Liver (tissue), 7 donors: ENCODE measurements at regions not wholly inside any gene's neighbourhood (a gene's known extent, or its start where the extent isn't known, plus 50 kb on each side); places are given as distances from the start of the nearest gene placed in this dataset.
A peak's percentile ranks its signal among the peaks of the same experiment; 100 is the strongest.

Experiments used
- DNase-seq: peaks from one replicate; pipeline ENCODE4 v3.0.0-alpha.2; 2017; ENCODE audit warnings: low spot score
- H3K27ac ChIP-seq, 2 donors: one replicate each; pipeline ENCODE4 v1.7.0; 2013; ENCODE audit warnings: inconsistent platforms in 2 of 2, low read length in 2 of 2, control low read depth in 1 of 2, low read depth in 1 of 2, mild to moderate bottlenecking in 1 of 2
- H3K27me3 ChIP-seq, 4 donors: one replicate each; pipeline versions ENCODE4 v1.6.1 to v1.7.0; 2013; ENCODE audit warnings: low read length in 3 of 4, inconsistent platforms in 1 of 4, mild to moderate bottlenecking in 1 of 4, moderate library complexity in 1 of 4; ENCODE audit not compliant: control insufficient read depth in 4 of 4, insufficient read depth in 4 of 4
- H3K36me3 ChIP-seq, 4 donors: one replicate each; pipeline versions ENCODE4 v1.6.1 to v1.7.0; 2013; ENCODE audit warnings: low read length in 3 of 4, mild to moderate bottlenecking in 3 of 4, low read depth in 1 of 4, moderate library complexity in 1 of 4; ENCODE audit not compliant: control insufficient read depth in 4 of 4, insufficient read depth in 3 of 4
- H3K4me1 ChIP-seq, 4 donors: one replicate each; pipeline versions ENCODE4 v1.6.1 to v1.7.0; 2013; ENCODE audit warnings: low read length in 3 of 4, mild to moderate bottlenecking in 3 of 4, moderate library complexity in 1 of 4; ENCODE audit not compliant: control insufficient read depth in 4 of 4, insufficient read depth in 4 of 4
- H3K4me3 ChIP-seq, 3 donors: one replicate each; pipeline versions ENCODE4 v1.6.1 to v1.7.0; 2013; ENCODE audit warnings: low read length in 3 of 3, control low read depth in 1 of 3, low read depth in 1 of 3, mild to moderate bottlenecking in 1 of 3
- H3K9ac ChIP-seq, 2 donors: one replicate each; pipeline ENCODE4 v1.7.0; 2013; ENCODE audit warnings: low read length in 2 of 2, mild to moderate bottlenecking in 2 of 2, moderate library complexity in 2 of 2, control low read depth in 1 of 2, low read depth in 1 of 2
- H3K9me3 ChIP-seq, 4 donors: one replicate each; pipeline versions ENCODE4 v1.6.1 to v1.7.0; 2013; ENCODE audit warnings: low read length in 3 of 4; ENCODE audit not compliant: control insufficient read depth in 4 of 4
- EGR1 ChIP-seq, 2 donors: IDR thresholded peaks; 2 replicates each; pipeline ENCODE4 v1.6.1; 2016 to 2018; ENCODE audit warnings: antibody characterized with exemption in 2 of 2, low read depth in 2 of 2
- FOXA2 ChIP-seq: IDR thresholded peaks from 2 replicates; pipeline ENCODE4 v1.6.1; 2016; ENCODE audit warnings: antibody characterized with exemption
- GABPA ChIP-seq, 2 donors: IDR thresholded peaks in 1 of 2; conservative IDR thresholded peaks in 1 of 2; 2 replicates each; pipeline ENCODE4 v1.6.1; 2016; ENCODE audit warnings: antibody characterized with exemption in 2 of 2, mild to moderate bottlenecking in 1 of 2, moderate library complexity in 1 of 2
- HNF4A ChIP-seq, 2 donors: conservative IDR thresholded peaks; 2 replicates each; pipeline ENCODE4 v1.6.1; 2016; ENCODE audit warnings: antibody characterized with exemption in 2 of 2, mild to moderate bottlenecking in 2 of 2
- HNF4G ChIP-seq: IDR thresholded peaks from 2 replicates; pipeline ENCODE4 v1.6.1; 2016; ENCODE audit warnings: antibody characterized with exemption
- JUND ChIP-seq, 2 donors: IDR thresholded peaks; 2 replicates each; pipeline ENCODE4 v1.6.1; 2016; ENCODE audit warnings: antibody characterized with exemption in 2 of 2
- NR2F2 ChIP-seq: IDR thresholded peaks from 2 replicates; pipeline ENCODE4 v1.6.1; 2016; ENCODE audit warnings: antibody characterized with exemption
- RAD21 ChIP-seq, 2 donors: IDR thresholded peaks; 2 replicates each; pipeline ENCODE4 v1.6.1; 2016; ENCODE audit warnings: antibody characterized with exemption in 2 of 2, mild to moderate bottlenecking in 2 of 2
- RXRA ChIP-seq, 2 donors: IDR thresholded peaks; 2 replicates each; pipeline ENCODE4 v1.6.1; 2017 to 2018; ENCODE audit warnings: antibody characterized with exemption in 2 of 2, mild to moderate bottlenecking in 1 of 2
- SP1 ChIP-seq: IDR thresholded peaks from 2 replicates; pipeline ENCODE4 v1.6.1; 2018; ENCODE audit warnings: antibody characterized with exemption, mild to moderate bottlenecking
- YY1 ChIP-seq: IDR thresholded peaks from 2 replicates; pipeline ENCODE4 v1.6.1; 2016; ENCODE audit warnings: antibody characterized with exemption, mild to moderate bottlenecking
- WGBS: extraction: QIAGEN DNeasy Blood & Tissue Kit; methylation state at CpG from one replicate; pipeline ENCODE4 v1.1.7; 2013; 5-methylcytosine and 5-hydroxymethylcytosine counted together
- TF ChIP-seq, protein P1 (sequence below): IDR thresholded peaks from 2 replicates; pipeline ENCODE4 v1.6.1; 2016; ENCODE audit warnings: antibody characterized with exemption
- TF ChIP-seq, protein P2 (sequence below): IDR thresholded peaks from 2 replicates; pipeline ENCODE4 v1.6.1; 2016; ENCODE audit warnings: antibody characterized with exemption
- TF ChIP-seq, protein P3 (sequence below): IDR thresholded peaks from 2 replicates; pipeline ENCODE4 v1.6.1; 2016; ENCODE audit warnings: antibody characterized with exemption, mild to moderate bottlenecking
- TF ChIP-seq, protein P4 (sequence below): IDR thresholded peaks from 2 replicates; pipeline ENCODE4 v1.6.1; 2016; ENCODE audit warnings: antibody characterized with exemption
- donor health status: healthy.
- donor health status: healthy.
- donor health status: healthy.
- donor health status: healthy.

DNA sequence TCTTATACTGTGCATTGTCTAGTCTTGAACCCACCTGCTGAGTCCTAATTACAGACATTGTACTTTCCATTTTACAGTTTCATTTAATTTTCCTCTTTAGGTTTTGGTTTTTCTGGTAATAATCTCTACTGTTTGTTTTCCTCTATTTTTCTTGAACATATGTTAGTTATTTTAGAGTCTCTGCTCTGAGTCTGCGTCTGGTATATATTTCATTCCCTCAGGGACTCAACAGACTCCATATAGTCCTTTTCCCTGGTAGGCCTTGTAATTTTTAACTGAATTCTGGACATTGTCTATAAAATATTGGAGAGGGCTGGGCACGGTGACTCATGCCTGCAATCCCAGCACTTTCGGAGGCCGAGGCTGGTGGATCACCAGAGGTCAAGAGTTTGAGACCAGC is 121.8 kb upstream of the STOX2 start:
- Histone ChIP-seq H3K9ac (no peak overlapping the region), H3K4me1 (no peaks in the 10 kb centered on the region), H3K27ac (peak overlapping the region in 1 of 2 donors; percentile 42), H3K27me3 (peaks cover 0 to 2% (median 0%) of the 10 kb centered on the region in 4 donors), H3K36me3 (no peaks in the 10 kb centered on the region), H3K9me3 (no peaks in the 10 kb centered on the region), H3K4me3 (no peak overlapping the region)
- DNase-seq, result no peak
- TF ChIP-seq NR2F2 (no peak), SP1 (no peak), HNF4G (no peak), HNF4A (conservative IDR thresholded peaks at IDR 0.05) (no peak)
- TF ChIP-seq, protein P1, sequence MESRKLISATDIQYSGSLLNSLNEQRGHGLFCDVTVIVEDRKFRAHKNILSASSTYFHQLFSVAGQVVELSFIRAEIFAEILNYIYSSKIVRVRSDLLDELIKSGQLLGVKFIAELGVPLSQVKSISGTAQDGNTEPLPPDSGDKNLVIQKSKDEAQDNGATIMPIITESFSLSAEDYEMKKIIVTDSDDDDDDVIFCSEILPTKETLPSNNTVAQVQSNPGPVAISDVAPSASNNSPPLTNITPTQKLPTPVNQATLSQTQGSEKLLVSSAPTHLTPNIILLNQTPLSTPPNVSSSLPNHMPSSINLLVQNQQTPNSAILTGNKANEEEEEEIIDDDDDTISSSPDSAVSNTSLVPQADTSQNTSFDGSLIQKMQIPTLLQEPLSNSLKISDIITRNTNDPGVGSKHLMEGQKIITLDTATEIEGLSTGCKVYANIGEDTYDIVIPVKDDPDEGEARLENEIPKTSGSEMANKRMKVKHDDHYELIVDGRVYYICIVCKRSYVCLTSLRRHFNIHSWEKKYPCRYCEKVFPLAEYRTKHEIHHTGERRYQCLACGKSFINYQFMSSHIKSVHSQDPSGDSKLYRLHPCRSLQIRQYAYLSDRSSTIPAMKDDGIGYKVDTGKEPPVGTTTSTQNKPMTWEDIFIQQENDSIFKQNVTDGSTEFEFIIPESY, result no peak
- TF ChIP-seq, protein P2, sequence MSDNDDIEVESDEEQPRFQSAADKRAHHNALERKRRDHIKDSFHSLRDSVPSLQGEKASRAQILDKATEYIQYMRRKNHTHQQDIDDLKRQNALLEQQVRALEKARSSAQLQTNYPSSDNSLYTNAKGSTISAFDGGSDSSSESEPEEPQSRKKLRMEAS, result no peak
- 85% methylated on average over 4 of the region's 4 CpGs for WGBS

DNA sequence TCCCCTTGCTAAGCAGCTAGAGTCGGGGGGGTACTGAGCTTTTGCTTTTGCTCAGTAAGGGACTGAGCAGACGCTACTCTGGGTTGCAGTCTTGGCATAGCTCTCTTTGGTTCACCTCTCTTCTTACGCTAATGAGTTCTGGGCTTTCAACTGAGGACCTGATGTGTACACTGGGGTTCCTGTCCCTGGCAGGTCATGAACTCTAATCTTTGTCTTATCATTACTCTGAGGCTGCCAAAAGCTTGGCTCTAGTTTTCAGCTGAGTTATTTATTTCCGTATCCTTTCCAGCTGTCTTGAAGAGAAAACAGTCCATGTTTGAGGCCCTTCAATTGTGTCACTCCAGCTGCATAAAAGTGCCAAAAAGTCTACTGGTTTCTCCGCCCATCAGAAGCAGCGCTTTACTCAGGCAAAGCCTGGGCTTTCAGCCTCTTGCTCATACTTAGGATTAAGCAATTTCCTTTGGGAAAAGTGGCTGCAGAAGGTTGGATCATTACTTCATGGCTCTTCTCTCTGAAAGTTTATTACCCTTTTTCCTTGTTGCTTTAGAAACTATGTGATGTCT is 121.0 kb upstream of the STOX2 start:
- DNase-seq, result no peak

DNA sequence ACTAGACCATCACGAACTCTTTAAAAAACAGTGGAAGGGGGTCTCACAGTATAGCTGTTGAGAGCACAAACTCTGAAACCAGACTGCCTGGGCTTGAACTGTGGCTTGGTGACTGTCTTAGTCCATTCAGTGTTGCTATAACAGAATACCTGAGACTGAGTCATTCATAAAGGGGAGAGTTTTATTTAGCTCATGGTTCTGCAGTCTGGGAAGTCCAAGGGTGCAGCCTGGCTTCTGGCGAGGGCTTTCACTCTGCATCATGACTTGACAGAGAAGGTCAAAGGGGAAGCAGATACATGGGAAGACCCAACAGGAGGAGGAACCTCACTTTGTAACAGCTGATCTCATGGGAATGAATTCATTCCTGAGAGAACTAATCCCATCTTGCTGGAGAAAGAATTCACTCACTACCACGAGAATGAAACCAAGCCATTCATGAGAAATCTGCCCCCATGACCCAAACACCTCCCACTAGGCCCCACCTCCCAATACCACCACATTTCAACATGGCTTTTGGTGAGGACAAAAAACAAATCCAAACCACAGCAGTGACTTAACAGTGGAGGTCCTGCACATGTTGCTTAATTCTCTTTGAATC is 116.7 kb upstream of the STOX2 start:
- Histone ChIP-seq H3K27ac (no peak overlapping the region), H3K4me1 (no peaks in the 10 kb centered on the region), H3K27me3 (no peaks in the 10 kb centered on the region), H3K4me3 (no peak overlapping the region), H3K36me3 (no peaks in the 10 kb centered on the region), H3K9ac (no peak overlapping the region), H3K9me3 (peaks cover 6 to 11% (median 9%) of the 10 kb centered on the region in 4 donors)
- TF ChIP-seq SP1 (no peak), YY1 (no peak), EGR1 (IDR thresholded peaks at IDR 0.05; ENCODE audit: low read depth in 2 of 2) (no peak), JUND (IDR thresholded peaks at IDR 0.05) (no peak), HNF4G (no peak), HNF4A (conservative IDR thresholded peaks at IDR 0.05) (no peak), RAD21 (IDR thresholded peaks at IDR 0.05) (no peak), NR2F2 (no peak)
- TF ChIP-seq, protein P3, sequence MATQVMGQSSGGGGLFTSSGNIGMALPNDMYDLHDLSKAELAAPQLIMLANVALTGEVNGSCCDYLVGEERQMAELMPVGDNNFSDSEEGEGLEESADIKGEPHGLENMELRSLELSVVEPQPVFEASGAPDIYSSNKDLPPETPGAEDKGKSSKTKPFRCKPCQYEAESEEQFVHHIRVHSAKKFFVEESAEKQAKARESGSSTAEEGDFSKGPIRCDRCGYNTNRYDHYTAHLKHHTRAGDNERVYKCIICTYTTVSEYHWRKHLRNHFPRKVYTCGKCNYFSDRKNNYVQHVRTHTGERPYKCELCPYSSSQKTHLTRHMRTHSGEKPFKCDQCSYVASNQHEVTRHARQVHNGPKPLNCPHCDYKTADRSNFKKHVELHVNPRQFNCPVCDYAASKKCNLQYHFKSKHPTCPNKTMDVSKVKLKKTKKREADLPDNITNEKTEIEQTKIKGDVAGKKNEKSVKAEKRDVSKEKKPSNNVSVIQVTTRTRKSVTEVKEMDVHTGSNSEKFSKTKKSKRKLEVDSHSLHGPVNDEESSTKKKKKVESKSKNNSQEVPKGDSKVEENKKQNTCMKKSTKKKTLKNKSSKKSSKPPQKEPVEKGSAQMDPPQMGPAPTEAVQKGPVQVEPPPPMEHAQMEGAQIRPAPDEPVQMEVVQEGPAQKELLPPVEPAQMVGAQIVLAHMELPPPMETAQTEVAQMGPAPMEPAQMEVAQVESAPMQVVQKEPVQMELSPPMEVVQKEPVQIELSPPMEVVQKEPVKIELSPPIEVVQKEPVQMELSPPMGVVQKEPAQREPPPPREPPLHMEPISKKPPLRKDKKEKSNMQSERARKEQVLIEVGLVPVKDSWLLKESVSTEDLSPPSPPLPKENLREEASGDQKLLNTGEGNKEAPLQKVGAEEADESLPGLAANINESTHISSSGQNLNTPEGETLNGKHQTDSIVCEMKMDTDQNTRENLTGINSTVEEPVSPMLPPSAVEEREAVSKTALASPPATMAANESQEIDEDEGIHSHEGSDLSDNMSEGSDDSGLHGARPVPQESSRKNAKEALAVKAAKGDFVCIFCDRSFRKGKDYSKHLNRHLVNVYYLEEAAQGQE, result no peak
- TF ChIP-seq, protein P4, sequence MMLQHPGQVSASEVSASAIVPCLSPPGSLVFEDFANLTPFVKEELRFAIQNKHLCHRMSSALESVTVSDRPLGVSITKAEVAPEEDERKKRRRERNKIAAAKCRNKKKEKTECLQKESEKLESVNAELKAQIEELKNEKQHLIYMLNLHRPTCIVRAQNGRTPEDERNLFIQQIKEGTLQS, result no peak
- TF ChIP-seq, protein P2, result no peak
- TF ChIP-seq, protein P1, result no peak
- 86% methylated on average over 3 of the region's 3 CpGs for WGBS
- DNase-seq, result no peak

More for the DNA sequence above, 121.0 kb upstream of the STOX2 start:
- TF ChIP-seq GABPA (IDR thresholded peaks at IDR 0.05 in 1 of 2, conservative IDR thresholded peaks at IDR 0.05 in 1 of 2) (peak in 1 of 2 donors; percentile 18), SP1 (peak; percentile 32), FOXA2 (no peak), NR2F2 (peak; percentile 90), RXRA (IDR thresholded peaks at IDR 0.05) (peak in 1 of 2 donors; percentile 29)
- TF ChIP-seq, protein P2, result no peak
- Histone ChIP-seq H3K27me3 (peaks cover 0 to 2% (median 0%) of the 10 kb centered on the region in 4 donors), H3K9me3 (no peaks in the 10 kb centered on the region), H3K27ac (peak overlapping the region in 1 of 2 donors; percentile 42), H3K9ac (no peak overlapping the region), H3K4me3 (no peak overlapping the region), H3K4me1 (no peaks in the 10 kb centered on the region), H3K36me3 (no peaks in the 10 kb centered on the region)
- WGBS, result 62% methylated on average over 6 of the region's 6 CpGs
